ENCODE measurements at regions not wholly inside any gene's neighbourhood (a gene's known extent, or its start where the extent isn't known, plus 50 kb on each side); places are given as distances from the start of the nearest gene placed in this dataset.
"Not testable (repeated sequence)": the region's sequence is repeated elsewhere in the genome, so short reads cannot be mapped to it uniquely, and the experiment has no call there.

DNA sequence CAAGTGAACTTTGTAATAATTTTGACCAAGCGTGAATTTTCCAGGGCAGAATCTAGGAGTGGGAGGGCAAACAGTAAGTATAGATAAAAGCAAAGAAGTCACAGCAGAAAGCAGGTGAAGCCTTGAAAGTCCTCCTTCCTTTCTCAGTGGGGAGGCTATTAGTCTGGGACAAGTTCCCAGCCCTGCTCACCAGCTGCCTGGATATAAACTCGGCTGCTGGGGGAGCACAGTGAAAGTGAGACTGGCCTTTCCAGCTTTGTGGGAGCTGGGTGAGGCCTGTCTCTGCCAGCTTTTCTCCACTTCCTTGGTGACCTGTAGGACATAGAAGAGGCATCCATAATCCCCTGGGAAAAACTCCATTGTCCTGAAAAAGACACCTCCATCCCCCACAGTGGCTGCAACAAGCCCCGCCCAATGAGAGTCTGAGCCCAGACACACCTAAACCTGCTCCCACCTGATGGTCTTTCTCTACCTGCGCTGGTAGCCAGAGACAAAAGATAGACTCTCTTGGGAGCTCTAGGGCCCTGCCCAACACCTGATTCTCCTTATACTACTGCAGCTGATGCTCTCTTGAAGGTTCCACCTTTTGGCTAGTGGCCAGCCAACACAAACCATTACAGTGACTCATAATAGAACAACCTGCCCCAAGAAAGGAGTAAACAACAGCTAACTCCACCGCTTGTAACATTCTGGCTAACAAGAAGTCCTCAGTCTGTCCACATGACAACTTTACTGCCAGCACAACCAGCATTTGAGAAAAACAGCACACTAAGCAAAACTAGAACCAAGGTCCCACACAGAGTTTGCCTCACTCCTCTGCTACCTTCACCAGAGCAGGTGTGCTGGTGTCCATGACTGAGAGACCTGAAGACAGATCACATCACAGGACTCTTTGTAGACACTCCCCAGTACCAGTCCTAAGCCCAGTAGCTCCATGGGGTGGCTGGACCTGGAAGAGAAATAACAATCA lies 252.2 kb upstream of the SLITRK6 start:
- DNase-seq, result no peak

DNA sequence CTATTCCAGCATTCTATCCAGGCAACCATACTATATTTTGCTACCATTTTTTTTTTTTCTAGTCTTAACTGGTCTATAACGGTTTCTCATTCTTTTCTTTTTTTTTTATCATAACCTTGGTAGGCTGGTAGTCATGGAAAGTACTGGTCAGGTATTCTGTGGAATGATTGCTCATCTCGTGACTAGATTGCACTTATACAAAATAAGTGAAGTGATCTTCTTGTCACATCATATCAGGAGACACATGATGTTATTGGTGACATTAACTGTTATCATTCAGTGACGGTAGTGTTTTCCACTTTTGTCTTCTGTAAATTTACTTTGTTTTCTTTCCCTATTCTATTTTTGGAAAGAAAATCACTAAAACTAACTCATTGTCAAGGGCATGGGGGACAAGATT lies 239.3 kb upstream of the SLITRK6 start:
- DNase-seq, result no peak

DNA sequence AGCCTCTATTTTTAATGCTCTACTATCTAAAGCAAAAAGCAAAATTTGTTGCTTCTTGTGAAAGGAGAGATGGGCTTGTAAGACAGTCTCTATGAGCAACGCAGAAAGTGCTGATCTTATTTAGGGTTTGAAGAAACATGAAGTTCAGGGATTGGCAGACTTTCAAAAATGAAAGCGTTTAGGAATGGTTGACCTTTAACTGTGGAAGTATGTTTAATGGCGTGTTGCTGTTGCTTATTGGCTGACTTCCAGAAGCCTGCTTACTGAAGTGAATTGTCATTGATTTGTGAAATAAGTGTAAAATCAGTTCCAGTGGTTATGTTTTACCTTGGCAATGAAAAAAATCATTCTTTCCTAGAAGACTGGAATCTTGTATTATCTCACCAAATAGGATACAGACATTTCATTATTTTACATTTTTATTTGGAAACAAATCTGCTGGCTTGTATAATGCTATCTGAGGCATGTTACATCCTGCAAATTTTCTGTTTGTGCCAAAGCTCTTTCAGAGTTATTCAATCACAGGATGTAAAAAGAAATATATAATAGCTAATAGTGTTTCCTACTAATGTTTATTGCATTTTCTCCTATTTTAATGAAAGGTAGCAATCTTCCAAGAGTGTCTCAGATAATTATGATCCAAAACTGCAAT lies 221.3 kb upstream of the SLITRK6 start:
- no peak for DNase-seq

DNA sequence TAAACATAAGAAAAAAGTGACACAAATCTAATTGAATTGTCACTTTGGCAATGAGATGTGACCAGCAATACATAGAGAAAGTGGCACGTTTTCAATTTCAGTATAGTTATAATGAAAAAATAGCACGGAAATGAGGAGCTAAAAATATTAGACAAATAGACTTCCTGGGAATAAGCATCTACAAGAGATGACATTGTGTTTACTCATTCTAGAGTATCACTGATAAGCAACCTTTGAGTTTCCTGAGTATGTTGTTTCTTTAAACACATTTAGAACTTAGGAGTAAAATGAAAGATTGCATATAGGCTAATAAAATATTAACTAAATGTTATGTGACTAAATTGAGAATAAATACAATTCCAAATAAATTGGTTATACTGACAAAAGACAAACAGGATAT lies 207.1 kb upstream of the SLITRK6 start:
- no peak for DNase-seq

DNA sequence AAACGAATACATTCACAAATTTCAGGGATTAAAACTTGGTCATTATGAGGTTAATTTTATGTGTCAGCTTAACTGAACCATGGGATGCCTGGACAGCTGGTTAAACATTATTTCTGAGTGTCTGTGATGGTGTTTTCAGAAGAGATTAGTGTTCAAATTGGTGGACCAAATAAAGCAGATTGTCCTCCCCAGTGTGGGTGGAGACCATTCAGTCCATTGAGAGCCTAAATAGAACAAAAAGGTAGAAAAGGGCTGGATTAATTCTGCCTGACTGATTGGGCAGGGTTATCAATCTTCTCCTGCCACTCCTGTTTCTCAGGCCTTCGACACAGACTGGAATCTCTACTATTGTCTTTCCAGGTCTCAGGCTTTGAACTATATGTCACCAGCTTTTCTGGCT lies 203.8 kb upstream of the SLITRK6 start:
- no peak for DNase-seq

DNA sequence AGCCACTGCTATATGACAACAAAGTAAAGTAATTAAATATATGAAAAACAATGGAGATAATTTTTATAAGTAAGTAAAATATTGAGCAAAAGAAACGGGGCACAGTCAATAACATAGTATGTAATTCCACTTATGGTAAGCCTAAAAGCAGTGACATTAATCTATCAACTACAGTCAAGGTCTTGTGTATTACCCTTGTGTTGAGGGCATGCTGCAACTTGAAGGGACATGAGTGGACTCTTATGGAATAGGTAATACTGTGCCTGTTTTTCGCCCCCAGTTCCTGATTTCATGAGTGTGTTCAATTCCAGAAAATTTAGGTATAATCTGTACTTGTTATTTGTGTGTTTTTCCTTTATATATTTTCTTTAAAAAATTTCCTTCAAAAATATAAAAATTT lies 201.3 kb upstream of the SLITRK6 start:
- DNase-seq, result no peak

DNA sequence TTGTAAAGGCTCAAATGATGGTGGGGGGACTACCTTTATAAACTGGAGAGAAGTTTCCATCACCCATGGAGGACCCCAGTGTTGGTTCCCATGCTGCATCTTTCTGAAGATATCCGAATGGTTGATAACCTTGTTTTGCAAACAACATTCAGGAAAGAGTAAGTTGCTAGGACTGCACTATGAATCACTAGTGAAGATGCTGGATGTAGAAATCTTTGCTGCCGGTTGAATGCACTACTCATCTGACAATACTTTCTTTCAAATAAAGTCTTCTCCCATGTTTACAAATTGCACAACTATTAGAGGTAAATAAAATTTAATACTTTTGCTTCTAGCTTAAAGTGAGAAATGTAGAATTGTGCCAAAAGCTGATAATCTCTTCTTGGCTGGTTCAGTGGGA lies 198.4 kb upstream of the SLITRK6 start:
- DNase-seq, result no peak

DNA sequence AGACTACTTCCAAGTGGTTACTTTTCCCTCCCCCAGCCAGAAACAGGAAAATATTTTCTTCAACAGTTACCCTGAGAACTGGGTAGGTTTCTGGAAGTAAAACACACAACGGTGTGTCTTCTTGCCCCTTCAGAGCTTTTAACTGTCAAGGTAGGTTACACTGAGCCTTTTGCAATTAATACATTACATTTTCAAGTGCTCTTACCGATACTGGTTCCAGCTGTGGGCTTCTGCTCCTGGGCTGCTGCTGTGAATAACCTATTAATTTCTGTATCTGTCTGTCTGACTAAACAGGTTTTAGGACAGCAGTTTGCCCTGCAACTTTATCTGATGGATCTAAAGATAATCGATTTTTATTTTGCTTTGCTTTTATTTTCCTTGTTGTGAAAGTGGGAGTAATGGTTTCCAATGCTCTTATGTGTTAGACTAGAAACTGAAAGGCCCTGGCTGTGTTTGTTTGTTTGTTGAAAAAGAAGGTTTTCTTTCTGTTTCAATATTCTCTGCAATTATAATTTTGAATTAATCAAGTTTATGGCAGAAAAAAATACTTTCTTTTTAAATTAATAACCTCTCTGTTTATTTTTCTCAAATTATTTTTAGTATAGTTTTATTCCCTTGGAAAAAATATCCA lies 196.7 kb upstream of the SLITRK6 start:
- DNase-seq, result no peak

DNA sequence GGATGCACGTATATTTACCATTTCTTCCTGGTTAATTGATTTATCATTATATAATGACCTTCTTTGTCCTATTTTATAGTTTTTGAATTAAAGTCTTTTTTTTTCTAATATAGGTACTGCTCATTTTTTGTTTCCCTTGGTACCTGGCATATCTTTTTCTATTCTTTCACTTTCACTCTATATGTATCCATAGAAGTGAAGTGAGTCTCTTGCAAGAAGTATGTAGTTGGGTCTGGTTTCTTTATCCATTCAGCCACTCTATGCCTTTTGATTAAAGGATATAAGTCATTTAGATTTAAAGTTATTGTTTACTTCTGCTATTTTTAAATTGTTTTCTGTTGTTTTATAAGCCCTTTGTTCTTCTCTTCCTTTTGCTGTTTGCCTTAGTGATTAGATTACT lies 194.3 kb upstream of the SLITRK6 start:
- DNase-seq, result no peak

DNA sequence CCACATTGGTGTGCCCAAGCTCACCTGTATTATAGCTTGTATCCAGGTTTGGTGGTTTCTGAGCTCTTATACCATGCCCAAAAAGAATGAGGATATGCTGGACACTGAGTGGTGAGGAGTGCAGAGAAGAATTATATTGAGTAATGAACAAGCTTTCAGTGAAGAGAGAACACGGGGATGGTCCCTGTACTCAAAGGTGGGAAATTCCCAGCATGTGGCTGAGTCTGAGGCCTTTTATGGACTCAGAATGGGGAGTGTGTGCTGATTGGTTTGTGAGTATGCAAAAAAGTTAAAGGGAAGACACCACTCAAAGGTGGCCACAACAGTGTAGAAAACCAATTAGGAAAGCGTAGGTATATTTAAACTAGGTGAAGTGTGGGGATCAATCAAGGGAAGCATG lies 191.2 kb upstream of the SLITRK6 start:
- DNase-seq, result no peak

DNA sequence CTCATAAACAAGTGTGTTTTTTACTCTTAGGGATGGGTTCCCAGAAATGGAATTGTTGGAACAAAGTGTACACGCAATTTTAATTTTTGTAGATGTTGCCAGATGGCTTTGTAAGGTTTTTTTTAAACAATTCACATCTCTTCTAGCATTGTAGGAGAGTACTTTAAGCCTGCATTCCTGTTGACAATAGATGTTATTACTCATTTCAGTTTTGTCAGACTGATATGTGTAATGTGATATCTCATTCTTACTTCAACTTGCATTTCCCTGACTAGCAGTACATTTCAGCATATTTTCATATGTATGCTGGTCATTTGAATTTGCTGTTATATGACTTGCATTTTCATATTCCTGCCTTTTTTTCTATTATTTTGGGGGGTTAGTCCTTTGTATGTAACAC lies 186.6 kb upstream of the SLITRK6 start:
- DNase-seq, result no peak

DNA sequence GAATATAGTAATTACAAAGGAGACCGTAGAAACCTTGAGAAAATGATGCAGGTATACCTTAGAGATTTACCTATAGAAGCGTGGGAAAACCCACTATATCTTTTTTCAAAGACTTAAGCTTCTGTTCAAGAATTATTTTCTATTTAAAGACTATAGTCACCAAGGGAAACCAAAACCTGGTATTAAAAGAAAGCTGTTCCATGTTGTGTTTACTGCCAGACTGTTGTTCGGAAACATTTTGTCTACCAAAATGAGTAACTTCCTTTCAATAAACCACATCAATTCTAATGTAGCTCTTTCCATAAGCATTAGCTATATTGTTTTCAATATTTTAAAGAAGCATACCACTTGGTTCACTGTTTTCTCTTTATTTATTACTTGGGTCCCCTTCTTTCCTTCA lies 182.9 kb upstream of the SLITRK6 start:
- DNase-seq, result no peak

DNA sequence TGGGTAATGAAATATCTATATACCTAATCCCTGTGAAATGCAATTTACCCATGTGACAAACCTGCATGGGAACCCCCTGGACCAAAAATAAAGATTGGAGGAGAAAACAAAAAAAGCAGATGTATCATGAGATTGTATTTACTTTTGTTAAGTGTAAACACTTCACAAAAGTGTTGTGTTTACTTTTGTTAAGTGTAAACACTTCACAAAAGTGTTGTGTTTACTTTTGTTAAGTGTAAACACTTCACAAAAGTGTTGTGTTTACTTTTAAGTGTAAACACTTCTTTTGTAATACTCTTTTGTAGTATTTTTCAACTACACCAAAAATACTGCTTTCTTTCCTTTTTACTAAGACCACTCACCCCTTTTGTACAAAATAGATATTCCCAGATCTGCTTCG lies 181.2 kb upstream of the SLITRK6 start:
- not testable (repeated sequence) for DNase-seq

DNA sequence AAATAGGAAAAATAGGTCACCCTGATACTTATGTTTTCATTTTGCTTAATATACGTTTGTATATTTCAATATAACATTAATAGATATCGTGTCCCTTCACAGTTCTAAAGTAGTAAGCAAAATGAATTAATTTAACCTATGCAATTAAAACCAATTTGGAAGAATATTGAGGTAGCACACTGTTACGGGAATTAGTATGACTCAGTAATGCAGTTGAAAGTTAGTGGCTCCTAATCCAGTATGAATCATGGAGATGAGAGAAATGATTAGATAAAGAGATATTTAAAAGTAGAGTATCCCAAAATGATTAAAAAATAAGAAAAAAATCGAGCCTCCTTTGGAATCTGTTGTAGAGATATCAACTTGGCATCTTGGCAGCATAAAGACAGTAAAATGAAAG lies 177.0 kb upstream of the SLITRK6 start:
- no peak for DNase-seq

DNA sequence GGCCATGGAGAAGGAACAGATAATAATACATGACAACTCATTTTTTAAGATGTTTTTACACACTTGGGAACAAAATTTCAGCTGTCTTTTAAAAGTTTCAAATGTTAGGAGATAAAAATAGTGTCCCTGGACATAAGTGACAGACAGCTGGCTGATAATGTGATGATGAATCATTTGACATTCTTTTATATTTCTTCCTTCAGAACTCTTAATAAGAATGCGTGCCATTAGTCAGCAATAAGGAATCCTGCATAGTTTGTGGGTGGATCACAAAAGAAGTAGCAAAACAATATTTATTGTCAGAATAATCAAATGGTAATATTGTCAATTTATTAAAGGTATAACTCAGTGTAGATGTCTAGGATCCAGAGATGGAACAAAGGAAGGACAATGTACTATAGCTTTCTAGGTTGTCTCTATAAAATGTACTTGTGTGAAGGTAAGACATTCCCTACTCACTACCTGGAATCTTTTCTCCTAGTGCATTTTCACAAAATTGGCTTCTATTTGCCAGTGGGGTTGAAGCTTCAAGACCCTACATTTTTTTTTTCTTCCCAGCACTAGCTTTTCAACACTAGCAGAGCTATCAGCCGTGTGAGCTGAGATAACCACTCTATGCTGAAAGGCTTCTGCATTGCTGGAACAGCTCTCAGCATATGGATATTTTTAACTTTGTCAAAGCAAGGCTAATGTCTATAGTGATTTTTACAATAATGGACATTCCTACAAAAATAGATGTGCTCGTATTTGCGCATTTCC lies 175.6 kb upstream of the SLITRK6 start:
- no peak for DNase-seq

DNA sequence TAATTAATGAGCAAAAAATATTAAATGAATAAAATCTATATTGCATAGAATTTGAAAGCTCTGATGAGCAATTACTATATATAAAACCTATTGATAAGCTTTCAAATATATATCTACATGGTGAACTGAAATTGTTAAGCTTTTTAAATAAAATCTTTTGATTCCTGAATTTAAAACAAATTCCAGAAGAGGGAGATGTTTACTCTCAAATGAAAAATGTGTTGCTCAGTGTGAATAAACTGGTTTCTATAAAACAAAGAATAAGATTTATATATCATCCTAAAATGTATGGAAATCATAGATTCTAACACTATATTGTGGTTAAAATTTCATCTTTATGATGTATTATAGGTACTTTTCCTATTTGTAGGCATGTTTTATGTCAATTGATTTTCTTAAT lies 171.5 kb upstream of the SLITRK6 start:
- DNase-seq, result no peak

DNA sequence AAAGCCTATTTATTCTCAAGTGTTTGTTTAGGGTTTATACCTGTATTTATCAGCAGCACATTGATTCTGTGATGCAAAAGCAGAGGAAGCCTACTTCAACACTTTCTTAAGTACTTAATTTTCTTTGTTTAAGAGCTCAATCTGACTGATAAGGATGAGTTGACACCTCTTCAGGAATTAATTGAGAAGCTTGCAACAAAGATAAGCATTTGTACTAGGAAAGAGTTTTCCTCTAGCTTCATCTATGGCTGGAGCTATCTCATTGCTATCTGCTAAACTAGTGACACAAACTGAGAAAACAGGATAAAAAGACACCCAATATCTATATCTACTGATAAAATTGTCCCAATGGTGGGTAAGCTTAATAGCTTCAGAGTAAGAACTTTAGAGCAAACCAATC lies 170.1 kb upstream of the SLITRK6 start:
- no peak for DNase-seq

DNA sequence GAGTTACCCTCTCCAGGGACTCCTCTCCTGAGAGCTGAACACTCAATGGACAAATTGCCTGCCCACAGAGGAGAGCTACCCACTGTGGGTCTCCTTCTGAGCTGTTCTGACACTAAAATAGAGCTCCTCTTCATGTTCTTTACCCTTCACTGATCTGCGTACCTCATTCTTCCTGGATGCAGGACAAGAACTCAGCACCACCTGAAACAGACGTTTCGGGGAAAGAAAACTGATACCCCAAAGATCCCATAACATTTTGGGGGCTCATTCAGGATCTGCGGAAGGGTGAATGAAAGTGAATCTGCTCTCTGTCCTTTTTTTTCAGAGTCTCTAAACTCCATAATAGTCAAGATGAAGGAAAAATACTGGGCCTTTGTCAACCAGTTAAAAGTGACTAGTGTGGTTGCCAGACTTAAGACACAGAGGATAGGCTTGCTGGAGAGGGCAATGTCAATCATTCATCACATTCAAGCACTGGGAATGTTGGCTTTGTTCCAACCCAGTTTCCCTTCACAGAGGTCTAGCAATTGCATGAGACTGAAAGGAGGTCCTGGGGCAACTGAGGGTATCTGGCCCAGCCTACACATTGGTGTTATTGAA lies 136.7 kb upstream of the SLITRK6 start:
- DNase-seq, result no peak

DNA sequence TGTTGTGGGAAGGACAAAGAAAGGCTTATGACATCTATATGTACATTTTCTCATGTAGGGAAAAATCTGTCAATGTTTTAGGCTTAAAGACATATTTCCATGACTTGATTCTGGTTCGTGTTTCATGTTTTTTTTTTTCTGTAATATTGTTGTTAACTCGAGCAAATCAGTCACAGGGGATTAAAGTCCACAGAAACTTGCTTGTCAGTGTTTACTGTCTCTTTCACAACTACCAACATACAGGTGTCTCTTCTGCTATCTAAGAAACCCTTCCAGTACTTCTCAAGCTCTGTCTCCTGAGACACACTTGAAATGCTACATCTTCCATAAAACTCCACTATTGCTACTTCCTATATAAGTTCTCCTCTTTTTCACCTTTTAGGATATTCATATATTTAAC lies 130.9 kb upstream of the SLITRK6 start:
- DNase-seq, result no peak

DNA sequence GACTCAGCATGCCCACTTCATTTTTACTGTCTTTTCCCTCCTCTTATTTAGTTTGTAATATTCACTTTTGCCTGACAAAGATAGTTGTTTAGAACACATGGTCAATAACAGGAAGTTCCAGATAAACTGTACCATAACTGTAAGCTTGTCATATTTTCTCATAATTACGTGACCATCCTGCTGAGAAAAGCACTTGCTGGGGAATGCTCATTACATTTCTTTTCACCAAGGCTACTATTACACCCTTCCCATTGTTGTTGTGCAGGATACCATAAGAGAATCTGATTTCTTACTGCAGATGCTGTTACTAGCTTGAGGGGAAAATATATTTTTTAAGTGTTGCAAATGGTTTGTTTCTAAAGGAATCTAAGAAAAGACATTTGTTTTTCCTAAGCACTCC lies 111.7 kb upstream of the SLITRK6 start:
- no peak for DNase-seq

DNA sequence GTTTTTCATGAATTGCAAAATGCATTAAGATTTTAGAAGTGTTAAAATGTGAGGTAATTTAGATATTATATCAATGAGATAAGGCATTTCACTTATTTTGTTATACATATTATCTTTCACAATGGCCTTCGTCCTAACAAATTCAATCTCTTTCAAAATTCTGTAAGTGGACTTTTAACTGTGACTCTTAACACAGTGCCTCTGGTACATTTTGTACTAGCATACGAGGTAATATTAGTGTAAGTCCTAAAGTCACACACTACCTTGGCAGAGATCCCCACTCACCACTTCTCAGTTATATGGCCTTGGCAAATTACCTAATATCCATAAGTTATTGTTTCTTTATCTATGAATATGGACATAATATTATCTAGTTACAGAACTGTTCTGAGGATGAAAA lies 101.3 kb upstream of the SLITRK6 start:
- DNase-seq, result no peak

Measured in nucleus accumbens (tissue), 56 donors.